Mononuclear cell (primary cell): ENCODE measurements at regions not wholly inside any gene's neighbourhood (a gene's known extent, or its start where the extent isn't known, plus 50 kb on each side); places are given as distances from the start of the nearest gene placed in this dataset.

Experiments used
- H3K27me3 ChIP-seq: 2 replicates; pipeline ENCODE4 v1.6.0; 2011; ENCODE audit warnings: low read length, control low read depth; ENCODE audit not compliant: insufficient read depth
- H3K4me1 ChIP-seq: 2 replicates; pipeline ENCODE4 v1.5.1; 2011; ENCODE audit warnings: mild to moderate bottlenecking, low read length, control low read depth; ENCODE audit not compliant: insufficient read depth
- H3K4me3 ChIP-seq: 2 replicates; pipeline ENCODE4 v1.5.1; 2011; ENCODE audit warnings: mild to moderate bottlenecking, low read length, moderate library complexity
- H3K9me3 ChIP-seq: 2 replicates; pipeline ENCODE4 v1.5.1; 2011; ENCODE audit warnings: low read depth, mild to moderate bottlenecking, control low read depth, low read length

GRCh38 chr2:204066051-204066450 lies 129.5 kb downstream of the ICOS start:
- Histone ChIP-seq H3K4me3 (no peak overlapping the region), H3K4me1 (no peaks in the 10 kb centered on the region), H3K9me3 (no peaks in the 10 kb centered on the region), H3K27me3 (peaks cover 2% of the 10 kb centered on the region)

GRCh38 chr2:204069804-204070203 lies 133.2 kb downstream of the ICOS start:
- Histone ChIP-seq H3K9me3 (no peaks in the 10 kb centered on the region), H3K4me3 (no peak overlapping the region), H3K4me1 (no peaks in the 10 kb centered on the region), H3K27me3 (peaks cover 2% of the 10 kb centered on the region)

DNA sequence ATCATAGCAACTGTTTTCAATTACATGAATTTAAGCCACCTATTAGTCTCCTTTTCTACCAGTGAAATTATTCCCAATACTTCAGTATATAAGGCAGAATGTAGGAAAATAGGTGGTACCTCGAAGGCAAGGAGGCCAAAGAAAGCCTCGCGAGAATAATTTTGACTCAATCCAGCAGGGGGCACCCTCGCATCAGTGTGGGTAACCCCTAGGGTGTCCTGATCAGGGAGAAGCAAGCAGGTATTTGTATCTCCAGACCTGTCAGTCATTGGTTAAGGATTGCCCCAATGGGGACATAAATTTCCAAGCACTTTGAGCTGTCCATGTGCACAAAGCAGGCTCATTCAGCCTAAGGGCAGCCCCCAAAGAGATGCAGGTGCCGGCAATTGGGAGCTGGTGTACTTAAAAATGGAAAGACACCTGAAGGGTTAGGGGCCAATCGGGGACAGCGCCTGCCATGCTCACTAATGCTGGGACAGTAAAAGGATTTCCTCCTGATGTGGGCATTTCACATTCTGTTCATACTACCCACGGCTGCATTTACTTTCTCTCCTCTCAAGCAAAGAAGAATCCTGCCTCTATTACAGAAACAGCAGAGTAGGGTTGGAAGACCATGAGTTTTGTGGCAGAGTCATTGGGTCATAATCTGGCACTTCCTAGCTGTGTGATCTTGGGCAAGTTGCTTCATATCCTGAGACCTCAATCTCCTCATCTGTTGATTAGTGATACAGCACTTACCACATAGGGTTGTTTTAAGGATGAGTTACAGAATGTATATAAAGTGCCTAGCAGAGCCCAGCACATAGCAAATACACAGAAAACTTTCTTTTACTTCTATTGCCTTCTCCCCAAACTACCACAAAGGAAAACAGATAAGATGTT lies 136.1 kb downstream of the ICOS start:
- H3K27me3 ChIP-seq, result peaks cover 2% of the 10 kb centered on the region
- H3K4me1 ChIP-seq, result no peaks in the 10 kb centered on the region

GRCh38 chr2:204074456-204074855 lies 137.9 kb downstream of the ICOS start:
- H3K4me1 ChIP-seq, result no peaks in the 10 kb centered on the region
- H3K9me3 ChIP-seq, result no peaks in the 10 kb centered on the region
- no peak overlapping the region for H3K4me3 ChIP-seq
- H3K27me3 ChIP-seq, result peaks cover 2% of the 10 kb centered on the region

More for the DNA sequence above, 136.1 kb downstream of the ICOS start:
- H3K4me3 ChIP-seq, result no peak overlapping the region
- no peaks in the 10 kb centered on the region for H3K9me3 ChIP-seq

GRCh38 chr2:204078003-204078698 lies 141.6 kb downstream of the ICOS start:
- Histone ChIP-seq H3K27me3 (no peaks in the 10 kb centered on the region), H3K4me3 (no peak overlapping the region), H3K9me3 (no peaks in the 10 kb centered on the region), H3K4me1 (no peaks in the 10 kb centered on the region)

- H3K4me1 ChIP-seq, result no peaks in the 10 kb centered on the region
- H3K27me3 ChIP-seq, result no peaks in the 10 kb centered on the region
- H3K9me3 ChIP-seq, result no peaks in the 10 kb centered on the region
- no peak overlapping the region for H3K4me3 ChIP-seq
Measured at GRCh38 chr2:204081487-204082425, 145.2 kb downstream of the ICOS start.

DNA sequence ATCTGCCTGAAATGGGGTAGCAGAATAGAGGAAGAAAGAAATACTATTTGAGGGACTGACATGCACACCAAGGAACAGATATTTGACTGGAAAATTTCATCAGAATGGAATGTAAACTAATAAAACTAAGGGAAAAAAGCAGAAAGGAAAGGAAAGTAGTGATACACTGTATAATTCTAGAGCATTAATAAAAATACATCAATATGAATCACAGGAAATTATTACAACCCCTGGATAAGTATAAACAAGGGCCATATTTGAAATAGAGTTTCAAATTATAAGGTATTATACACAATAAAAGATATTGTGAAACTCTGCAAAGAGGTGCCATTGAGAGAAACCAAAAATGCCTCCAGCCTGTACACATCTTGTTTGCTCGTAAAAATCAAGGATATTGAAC lies 149.6 kb downstream of the ICOS start:
- Histone ChIP-seq H3K4me1 (no peaks in the 10 kb centered on the region), H3K4me3 (no peak overlapping the region), H3K9me3 (no peaks in the 10 kb centered on the region), H3K27me3 (no peaks in the 10 kb centered on the region)

DNA sequence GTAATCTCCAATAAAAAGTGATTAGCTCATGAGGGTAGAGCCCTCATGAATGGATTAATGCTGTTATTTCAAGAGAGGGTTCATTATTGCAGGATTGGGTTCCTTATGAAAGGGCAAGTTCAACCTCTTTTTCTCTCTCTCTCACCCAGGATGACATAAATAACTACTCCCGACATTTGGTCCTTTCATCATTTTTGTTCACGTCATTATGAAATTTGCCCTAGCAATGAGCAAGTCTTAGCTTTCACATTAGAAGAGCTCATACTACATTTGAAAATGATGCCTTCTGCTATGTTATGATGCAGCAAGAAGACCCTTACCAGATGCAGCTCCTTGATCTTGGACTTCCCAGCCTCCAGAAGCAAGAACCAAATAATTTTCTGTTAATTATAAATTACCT lies 152.5 kb downstream of the ICOS start:
- H3K4me1 ChIP-seq, result no peaks in the 10 kb centered on the region
- H3K4me3 ChIP-seq, result no peak overlapping the region
- H3K27me3 ChIP-seq, result no peaks in the 10 kb centered on the region
- peaks cover 9% of the 10 kb centered on the region for H3K9me3 ChIP-seq

GRCh38 chr2:204089574-204089973 lies 153.0 kb downstream of the ICOS start:
- H3K27me3 ChIP-seq, result no peaks in the 10 kb centered on the region
- no peaks in the 10 kb centered on the region for H3K4me1 ChIP-seq
- peaks cover 9% of the 10 kb centered on the region for H3K9me3 ChIP-seq
- H3K4me3 ChIP-seq, result no peak overlapping the region

DNA sequence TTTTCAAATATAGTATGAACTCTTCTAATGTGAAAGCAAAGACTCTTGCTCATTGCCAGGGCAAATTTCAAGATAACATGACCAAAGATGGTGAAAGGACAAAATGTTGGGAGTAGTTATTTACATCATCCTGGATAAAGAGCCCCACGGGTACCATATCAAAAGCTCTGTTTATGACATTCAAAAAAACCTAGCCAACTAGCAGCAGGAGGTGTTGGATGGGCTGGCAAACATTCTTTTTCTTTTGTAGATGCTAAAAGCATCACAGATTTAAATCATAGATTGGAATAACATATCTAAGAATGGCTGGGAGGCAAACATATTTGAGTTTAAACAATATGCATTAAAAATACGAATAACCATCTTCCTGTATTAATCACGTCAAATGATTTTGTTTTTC lies 153.5 kb downstream of the ICOS start:
- H3K27me3 ChIP-seq, result no peaks in the 10 kb centered on the region
- no peaks in the 10 kb centered on the region for H3K4me1 ChIP-seq
- no peak overlapping the region for H3K4me3 ChIP-seq
- peaks cover 9% of the 10 kb centered on the region for H3K9me3 ChIP-seq

- H3K27me3 ChIP-seq, result no peaks in the 10 kb centered on the region
- H3K4me3 ChIP-seq, result no peak overlapping the region
- H3K4me1 ChIP-seq, result peaks cover 12% of the 10 kb centered on the region
- H3K9me3 ChIP-seq, result no peaks in the 10 kb centered on the region
Measured at GRCh38 chr2:204104811-204105210, 168.2 kb downstream of the ICOS start.

GRCh38 chr2:204108330-204108751 lies 171.8 kb downstream of the ICOS start:
- peaks cover 3% of the 10 kb centered on the region for H3K27me3 ChIP-seq
- H3K4me3 ChIP-seq, result no peak overlapping the region
- H3K9me3 ChIP-seq, result no peaks in the 10 kb centered on the region
- peaks cover 26% of the 10 kb centered on the region for H3K4me1 ChIP-seq

- no peaks in the 10 kb centered on the region for H3K9me3 ChIP-seq
- peaks cover 26% of the 10 kb centered on the region for H3K4me1 ChIP-seq
- no peak overlapping the region for H3K4me3 ChIP-seq
- H3K27me3 ChIP-seq, result peaks cover 3% of the 10 kb centered on the region
Measured at GRCh38 chr2:204108781-204109295, 172.3 kb downstream of the ICOS start.

GRCh38 chr2:204109681-204110080 lies 173.1 kb downstream of the ICOS start:
- Histone ChIP-seq H3K4me1 (peaks cover 31% of the 10 kb centered on the region), H3K27me3 (peaks cover 3% of the 10 kb centered on the region), H3K4me3 (no peak overlapping the region), H3K9me3 (no peaks in the 10 kb centered on the region)
